Neural progenitor cell (in vitro differentiated cells): ENCODE measurements at regions not wholly inside any gene's neighbourhood (a gene's known extent, or its start where the extent isn't known, plus 50 kb on each side); places are given as distances from the start of the nearest gene placed in this dataset.

Experiments used
- DNase-seq: peaks from one replicate; pipeline ENCODE4 v3.0.0-alpha.2; 2016; ENCODE audit warnings: low spot score
- H2AFZ ChIP-seq: fragments of 200-600 bp; sonication (generic); replicated peaks from 2 replicates; pipeline ENCODE4 v1.6.1; 2016; ENCODE audit warnings: antibody characterized with exemption
- H3F3A ChIP-seq: fragments of 200-600 bp; sonication (generic); 2 replicates; pipeline ENCODE4 v1.6.1; 2016; ENCODE audit warnings: antibody characterized with exemption, low read depth
- H3K27ac ChIP-seq: fragments of 200-600 bp; sonication (generic); 2 replicates; pipeline ENCODE4 v1.5.1; 2016; ENCODE audit warnings: mild to moderate bottlenecking
- H3K27me3 ChIP-seq: fragments of 200-600 bp; sonication (generic); 2 replicates; pipeline ENCODE4 v1.6.1; 2016; ENCODE audit warnings: mild to moderate bottlenecking, moderate library complexity
- H3K36me3 ChIP-seq: fragments of 200-600 bp; sonication (generic); 2 replicates; pipeline ENCODE4 v1.5.1; 2016
- H3K4me1 ChIP-seq: fragments of 200-600 bp; sonication (generic); 2 replicates; pipeline ENCODE4 v1.6.1; 2016; ENCODE audit warnings: mixed run types
- H3K4me2 ChIP-seq: fragments of 200-600 bp; sonication (generic); 2 replicates; pipeline ENCODE4 v1.6.1; 2016
- H3K4me3 ChIP-seq: fragments of 200-600 bp; sonication (generic); 2 replicates; pipeline ENCODE4 v1.5.1; 2016
- H3K79me2 ChIP-seq: fragments of 200-600 bp; sonication (generic); 2 replicates; pipeline ENCODE4 v1.6.1; 2016; ENCODE audit warnings: low read depth
- H3K9ac ChIP-seq: fragments of 200-600 bp; sonication (generic); 2 replicates; pipeline ENCODE4 v1.6.1; 2016
- H3K9me3 ChIP-seq: fragments of 200-600 bp; sonication (generic); 2 replicates; pipeline ENCODE4 v1.5.1; 2016; ENCODE audit warnings: low read depth
- H4K20me1 ChIP-seq: fragments of 200-600 bp; sonication (generic); 2 replicates; pipeline ENCODE4 v1.6.1; 2016; ENCODE audit warnings: low read depth
- H3K27ac Mint-ChIP-seq: 3 replicates; pipeline ENCODE4 v1.8.0; 2021; ENCODE audit warnings: mixed read lengths
- H3K27me3 Mint-ChIP-seq: 2 replicates; pipeline ENCODE4 v1.8.0; 2022; ENCODE audit warnings: low read depth, mild to moderate bottlenecking, inconsistent platforms, moderate library complexity, mixed read lengths; ENCODE audit not compliant: insufficient read depth
- H3K36me3 Mint-ChIP-seq: 3 replicates; pipeline ENCODE4 v1.8.0; 2021; ENCODE audit warnings: mixed read lengths
- H3K4me1 Mint-ChIP-seq: 3 replicates; pipeline ENCODE4 v1.8.0; 2021; ENCODE audit warnings: mixed read lengths
- H3K4me3 Mint-ChIP-seq: 3 replicates; pipeline ENCODE4 v1.8.0; 2021; ENCODE audit warnings: mild to moderate bottlenecking, moderate library complexity, mixed read lengths
- H3K9me3 Mint-ChIP-seq: 3 replicates; pipeline ENCODE4 v1.8.0; 2020; ENCODE audit warnings: mixed read lengths
- CTCF ChIP-seq: fragments of 200-600 bp; sonication (generic); IDR thresholded peaks from 2 replicates; pipeline ENCODE4 v1.5.1; 2017; ENCODE audit warnings: antibody characterized with exemption, mild to moderate bottlenecking
- EZH2 ChIP-seq: fragments of 200-600 bp; sonication (generic); IDR thresholded peaks from 2 replicates; pipeline ENCODE4 v1.6.1; 2017; ENCODE audit warnings: antibody characterized with exemption, mild to moderate bottlenecking, moderate library complexity
- EZH2phosphoT487 ChIP-seq: fragments of 200-600 bp; sonication (generic); IDR thresholded peaks from 2 replicates; pipeline ENCODE4 v1.6.1; 2017; ENCODE audit warnings: antibody characterized with exemption

- no peaks in the 10 kb centered on the region for H3K4me1 Mint-ChIP-seq
- Histone ChIP-seq H3K4me1 (no peaks in the 10 kb centered on the region), H3K27ac (no peak overlapping the region), H4K20me1 (no peaks in the 10 kb centered on the region), H3K36me3 (no peaks in the 10 kb centered on the region), H3K9ac (no peak overlapping the region), H2AFZ (no peak overlapping the region), H3K4me2 (no peak overlapping the region), H3K79me2 (no peaks in the 10 kb centered on the region), H3K27me3 (no peaks in the 10 kb centered on the region), H3K4me3 (no peak overlapping the region), H3K9me3 (no peaks in the 10 kb centered on the region), H3F3A (no peaks in the 10 kb centered on the region)
- DNase-seq: no peak
- no peak overlapping the region for H3K27ac Mint-ChIP-seq
- H3K27me3 Mint-ChIP-seq: peaks cover 4% of the 10 kb centered on the region
- H3K4me3 Mint-ChIP-seq: no peak overlapping the region
- H3K36me3 Mint-ChIP-seq: no peaks in the 10 kb centered on the region
- H3K9me3 Mint-ChIP-seq: peaks cover 2% of the 10 kb centered on the region
- TF ChIP-seq EZH2: no peak
- no peak for TF ChIP-seq EZH2phosphoT487
These were observed 255.9 kb upstream of the IRX1 start for GRCh38 chr5:3339798-3340115.

GRCh38 chr5:3339092-3339797 is 256.4 kb upstream of the IRX1 start:
- no peak overlapping the region for H3K4me3 Mint-ChIP-seq
- H3K4me2 ChIP-seq: no peak overlapping the region
- no peak overlapping the region for H2AFZ ChIP-seq
- no peak overlapping the region for H3K27ac Mint-ChIP-seq
- no peak overlapping the region for H3K9ac ChIP-seq
- H3K4me1 Mint-ChIP-seq: no peaks in the 10 kb centered on the region
- H3K79me2 ChIP-seq: no peaks in the 10 kb centered on the region
- no peaks in the 10 kb centered on the region for H3K27me3 ChIP-seq
- peaks cover 4% of the 10 kb centered on the region for H3K27me3 Mint-ChIP-seq
- no peak for TF ChIP-seq EZH2
- no peak for TF ChIP-seq CTCF
- TF ChIP-seq EZH2phosphoT487: no peak
- no peaks in the 10 kb centered on the region for H4K20me1 ChIP-seq
- no peaks in the 10 kb centered on the region for H3K36me3 ChIP-seq
- H3K27ac ChIP-seq: no peak overlapping the region
- no peak overlapping the region for H3K4me3 ChIP-seq
- DNase-seq: no peak
- no peaks in the 10 kb centered on the region for H3F3A ChIP-seq
- H3K9me3 ChIP-seq: no peaks in the 10 kb centered on the region
- peaks cover 2% of the 10 kb centered on the region for H3K9me3 Mint-ChIP-seq
- H3K4me1 ChIP-seq: no peaks in the 10 kb centered on the region
- H3K36me3 Mint-ChIP-seq: no peaks in the 10 kb centered on the region

GRCh38 chr5:3337812-3338541 is 257.7 kb upstream of the IRX1 start:
- H3K9me3 ChIP-seq: no peaks in the 10 kb centered on the region
- Mint-ChIP-seq H3K9me3 (peaks cover 2% of the 10 kb centered on the region), H3K27ac (no peak overlapping the region), H3K4me1 (no peaks in the 10 kb centered on the region), H3K36me3 (no peaks in the 10 kb centered on the region), H3K4me3 (no peak overlapping the region), H3K27me3 (peaks cover 4% of the 10 kb centered on the region)
- no peaks in the 10 kb centered on the region for H3K4me1 ChIP-seq
- no peak overlapping the region for H3K27ac ChIP-seq
- H3K4me2 ChIP-seq: no peak overlapping the region
- no peaks in the 10 kb centered on the region for H3K27me3 ChIP-seq
- H3K4me3 ChIP-seq: no peak overlapping the region
- H3K36me3 ChIP-seq: no peaks in the 10 kb centered on the region
- H3F3A ChIP-seq: no peaks in the 10 kb centered on the region
- no peaks in the 10 kb centered on the region for H3K79me2 ChIP-seq
- no peak overlapping the region for H3K9ac ChIP-seq
- TF ChIP-seq CTCF (no peak), EZH2 (no peak), EZH2phosphoT487 (no peak)
- DNase-seq: no peak
- H4K20me1 ChIP-seq: no peaks in the 10 kb centered on the region
- H2AFZ ChIP-seq: no peak overlapping the region

GRCh38 chr5:3336666-3337065 is 259.0 kb upstream of the IRX1 start:
- no peak overlapping the region for H3K27ac Mint-ChIP-seq
- Histone ChIP-seq H3K27me3 (no peaks in the 10 kb centered on the region), H3K9me3 (no peaks in the 10 kb centered on the region), H3K4me1 (no peaks in the 10 kb centered on the region), H2AFZ (no peak overlapping the region), H3K4me2 (no peak overlapping the region), H3K9ac (no peak overlapping the region), H3F3A (no peaks in the 10 kb centered on the region), H4K20me1 (no peaks in the 10 kb centered on the region), H3K4me3 (no peak overlapping the region), H3K27ac (no peak overlapping the region), H3K36me3 (no peaks in the 10 kb centered on the region), H3K79me2 (no peaks in the 10 kb centered on the region)
- H3K9me3 Mint-ChIP-seq: peaks cover 2% of the 10 kb centered on the region
- peaks cover 6% of the 10 kb centered on the region for H3K27me3 Mint-ChIP-seq
- no peaks in the 10 kb centered on the region for H3K4me1 Mint-ChIP-seq
- no peak for TF ChIP-seq EZH2
- no peak for TF ChIP-seq EZH2phosphoT487
- no peak for TF ChIP-seq CTCF
- H3K4me3 Mint-ChIP-seq: no peak overlapping the region
- no peak for DNase-seq
- H3K36me3 Mint-ChIP-seq: no peaks in the 10 kb centered on the region
